HG03442 (cell line): ENCODE measurements at regions not wholly inside any gene's neighbourhood (a gene's known extent, or its start where the extent isn't known, plus 50 kb on each side); places are given as distances from the start of the nearest gene placed in this dataset.

Source experiments
- ATAC-seq: cut with Tn5 transposase; IDR thresholded peaks from one replicate; pipeline ENCODE4 v1.9.1; 2021; ENCODE audit warnings: mild to moderate bottlenecking, moderate library complexity; ENCODE audit not compliant: unreplicated experiment

DNA sequence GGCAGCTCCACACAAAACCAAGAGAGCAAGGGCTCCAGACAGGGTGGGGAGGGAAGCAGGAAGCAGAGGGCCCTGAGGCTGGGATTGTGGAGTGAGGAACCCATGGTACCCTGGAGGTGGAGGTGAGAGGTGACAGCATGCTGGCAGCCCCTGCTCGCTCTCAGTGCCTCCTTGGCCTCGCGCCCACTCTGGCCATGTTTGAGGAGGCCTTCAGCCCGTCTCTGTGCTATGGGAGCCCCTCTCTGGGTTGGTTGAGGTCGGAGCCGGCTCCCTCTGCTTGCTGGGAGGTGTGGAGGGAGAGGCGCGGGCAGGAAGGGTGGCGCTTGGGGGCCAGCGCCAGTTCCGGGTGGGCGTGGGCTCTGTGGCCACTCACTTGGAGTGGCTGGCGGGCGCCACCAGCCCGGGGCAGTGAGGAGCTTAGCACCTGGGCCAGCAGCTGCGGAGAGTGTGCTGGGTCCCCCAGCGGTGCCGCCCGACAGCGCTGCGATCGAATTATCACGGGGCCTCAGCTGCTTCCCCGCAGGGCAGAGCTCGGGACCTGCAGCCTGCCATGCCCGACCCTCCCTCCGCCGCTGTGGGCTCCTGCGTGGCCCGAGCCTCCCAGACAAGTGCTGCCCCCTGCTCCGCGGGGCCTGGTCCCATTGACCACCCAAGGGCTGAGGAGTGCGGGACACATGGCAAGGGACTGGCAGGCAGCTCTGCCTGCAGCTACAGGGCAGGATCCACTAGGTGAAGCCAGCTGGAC lies 196.0 kb downstream of the DACT1 start:
- ATAC-seq, result no peak

DNA sequence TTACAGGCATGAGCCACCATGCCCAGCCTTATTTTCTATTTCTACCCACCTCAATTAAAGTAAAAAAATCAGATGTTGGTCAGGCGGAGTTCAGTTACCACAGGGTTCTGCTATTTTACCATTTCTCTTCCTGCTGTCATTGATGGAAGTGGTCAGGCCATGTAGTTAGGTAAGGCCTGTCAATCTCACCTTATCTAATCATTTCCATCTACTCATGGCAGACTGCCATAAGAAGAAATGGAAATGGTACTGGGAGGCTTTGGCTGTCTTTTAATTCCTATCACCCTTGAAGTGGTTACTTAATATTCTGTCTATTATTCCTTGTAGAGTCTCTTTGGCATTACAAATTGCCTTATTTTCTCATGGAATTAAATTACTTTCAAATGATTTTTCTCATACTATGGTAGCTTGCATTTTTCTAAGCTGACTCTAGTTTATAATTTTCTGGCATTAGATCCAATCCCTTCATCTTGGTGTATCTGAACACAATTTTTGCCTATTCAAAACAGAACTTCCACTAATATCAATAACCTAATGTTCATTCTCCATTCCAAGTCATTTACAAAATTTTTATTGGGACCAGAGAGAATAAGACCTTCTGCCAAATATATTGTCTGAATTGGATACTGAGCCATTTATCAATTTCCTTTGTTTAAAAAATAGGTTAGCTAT lies 198.7 kb downstream of the DACT1 start:
- no peak for ATAC-seq

DNA sequence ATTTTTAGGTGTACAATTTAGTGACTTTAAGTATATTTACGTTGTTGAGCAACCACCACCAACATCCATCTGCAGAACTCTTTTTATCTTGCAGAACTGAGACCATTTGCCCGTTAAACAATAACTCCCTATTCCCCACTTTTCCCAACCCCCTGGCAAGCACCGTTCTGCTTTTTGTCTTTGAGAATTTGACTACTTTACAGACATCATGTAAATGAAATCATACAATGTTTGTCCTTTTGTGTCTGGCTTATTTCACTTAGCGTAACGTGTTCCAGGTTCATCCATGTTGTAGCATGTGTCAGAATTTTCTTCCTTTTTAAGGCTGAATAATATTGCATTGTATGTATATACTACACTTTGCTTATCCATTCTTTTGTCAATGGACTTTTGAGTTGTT lies 201.5 kb downstream of the DACT1 start:
- no peak for ATAC-seq

DNA sequence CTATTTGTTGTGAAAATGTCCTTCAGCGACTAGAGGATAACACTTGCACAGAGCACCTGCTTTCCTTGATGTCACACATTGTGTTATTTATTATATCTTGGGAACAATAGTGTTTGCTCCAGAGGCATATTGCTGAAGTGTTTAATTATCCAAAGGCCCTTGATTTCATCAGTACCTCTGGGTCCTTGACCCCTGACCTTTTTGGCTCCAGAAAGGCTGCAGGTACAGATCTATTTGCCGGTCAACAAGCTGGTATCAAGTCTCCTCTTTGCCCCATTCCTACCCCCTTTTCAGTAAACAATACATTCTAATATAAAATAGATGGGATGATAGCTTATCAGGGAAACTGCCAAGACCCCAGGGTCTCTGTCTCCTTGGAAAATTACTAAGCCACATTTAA lies 206.8 kb downstream of the DACT1 start:
- no peak for ATAC-seq

DNA sequence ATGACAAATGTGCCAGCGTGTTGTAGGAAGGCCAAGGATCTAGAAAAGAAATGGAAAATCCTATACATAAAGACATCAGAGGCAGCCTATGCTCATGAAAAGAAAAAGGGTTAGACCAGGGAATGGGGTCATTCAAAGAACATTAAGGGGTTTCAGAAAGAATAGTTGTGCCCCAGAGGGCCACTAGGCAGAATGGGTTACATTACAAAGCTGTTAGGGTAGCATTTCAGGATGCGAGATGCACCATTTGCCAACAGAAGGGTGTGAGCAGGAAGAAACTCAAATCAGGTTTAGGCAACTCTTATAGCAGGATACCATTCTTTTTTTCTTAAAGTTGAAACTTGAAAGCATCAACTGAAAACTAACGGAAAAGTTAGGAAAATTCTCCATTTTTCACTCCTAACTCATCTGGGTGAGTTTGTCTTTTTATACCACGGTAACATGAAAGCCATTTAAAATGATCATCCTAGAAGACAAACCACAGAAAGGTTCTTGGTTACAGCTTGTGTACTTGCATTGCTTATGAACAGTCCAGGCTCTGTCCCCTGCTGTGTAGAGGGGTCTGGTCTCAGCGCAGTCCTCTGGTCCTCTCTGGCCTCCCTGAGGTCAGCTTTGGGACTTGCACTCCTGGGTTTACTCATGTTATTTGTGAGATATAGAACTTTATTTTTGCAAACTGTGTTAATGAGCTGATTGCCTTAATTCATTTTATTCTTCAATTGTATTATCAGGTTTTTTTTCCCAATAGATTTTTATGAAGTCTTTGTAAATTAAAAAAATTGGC lies 209.1 kb downstream of the DACT1 start:
- ATAC-seq, result no peak

DNA sequence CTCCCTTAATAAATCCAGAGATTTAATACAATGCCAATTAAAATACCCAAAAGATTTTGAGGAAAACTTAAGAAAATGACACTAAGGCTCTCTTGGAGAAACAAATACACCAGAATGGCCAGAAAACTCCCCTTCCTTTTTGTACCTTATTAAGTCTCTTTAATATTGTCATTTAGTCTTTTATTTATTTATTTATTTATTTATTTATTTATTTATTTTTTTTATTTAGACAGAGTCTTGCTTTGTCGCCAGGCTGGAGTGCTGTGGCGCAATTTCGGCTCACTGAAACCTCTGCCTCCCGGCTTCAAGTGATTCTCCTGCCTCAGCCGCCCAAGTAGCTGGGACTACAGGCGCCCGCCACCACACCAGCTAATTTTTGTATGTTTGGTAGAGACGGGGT lies 210.6 kb downstream of the DACT1 start:
- no peak for ATAC-seq

DNA sequence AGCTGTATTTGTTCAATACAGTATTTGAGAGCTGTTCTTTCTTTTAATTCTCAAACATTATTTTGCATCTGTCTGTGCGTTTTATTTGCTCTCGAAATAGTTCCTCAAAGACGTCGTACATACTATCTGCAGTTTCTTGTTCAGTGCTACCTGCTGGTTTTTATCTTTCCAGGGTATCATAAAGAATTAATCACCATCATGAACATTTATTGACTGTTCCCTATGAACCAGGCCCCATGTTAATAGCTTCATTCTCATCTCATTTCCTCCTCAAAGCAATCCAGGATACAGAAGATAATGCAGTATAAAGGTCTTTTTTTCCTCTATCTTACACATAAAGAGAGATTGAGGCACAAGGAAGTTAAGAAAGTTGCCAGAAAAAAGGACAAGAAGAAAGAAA lies 211.8 kb downstream of the DACT1 start:
- no peak for ATAC-seq

DNA sequence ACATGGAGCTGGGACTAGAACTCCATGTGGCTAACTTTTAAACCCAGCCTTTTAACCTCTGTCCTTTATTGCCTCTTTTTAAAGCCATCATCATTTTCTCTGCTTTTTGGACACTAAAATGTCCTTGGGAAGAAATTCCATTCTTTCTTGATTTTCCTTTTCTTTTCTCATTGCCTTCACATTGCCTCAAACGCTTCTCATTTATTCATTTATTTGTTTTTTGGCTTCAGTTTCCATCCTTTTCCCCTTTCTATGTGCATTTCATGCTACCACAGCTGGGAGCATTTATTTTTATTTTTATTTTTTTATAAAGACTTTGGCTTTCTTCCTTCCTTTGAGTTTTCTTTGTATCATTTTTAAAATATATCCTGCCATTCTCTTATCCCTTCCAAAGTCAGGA lies 212.2 kb downstream of the DACT1 start:
- no peak for ATAC-seq

DNA sequence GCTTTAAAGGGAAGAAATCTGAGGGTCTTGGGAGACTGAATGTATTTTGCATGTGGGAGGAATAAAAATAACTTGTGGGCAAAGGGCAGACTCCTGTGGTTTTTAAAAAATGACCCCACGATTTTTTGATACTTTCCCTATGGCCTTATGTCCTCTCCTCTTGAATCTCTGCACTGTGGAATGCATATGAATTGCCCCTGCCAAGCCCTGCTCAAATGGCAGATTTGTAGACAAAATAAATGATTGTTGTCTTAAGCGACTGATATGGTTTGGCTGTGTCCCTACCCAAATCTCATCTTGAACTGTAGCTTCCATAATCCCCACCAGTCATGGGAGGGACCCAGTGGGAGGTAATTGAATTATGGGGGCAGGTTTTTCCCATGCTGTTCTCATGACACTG lies 223.8 kb downstream of the DACT1 start:
- no peak for ATAC-seq

DNA sequence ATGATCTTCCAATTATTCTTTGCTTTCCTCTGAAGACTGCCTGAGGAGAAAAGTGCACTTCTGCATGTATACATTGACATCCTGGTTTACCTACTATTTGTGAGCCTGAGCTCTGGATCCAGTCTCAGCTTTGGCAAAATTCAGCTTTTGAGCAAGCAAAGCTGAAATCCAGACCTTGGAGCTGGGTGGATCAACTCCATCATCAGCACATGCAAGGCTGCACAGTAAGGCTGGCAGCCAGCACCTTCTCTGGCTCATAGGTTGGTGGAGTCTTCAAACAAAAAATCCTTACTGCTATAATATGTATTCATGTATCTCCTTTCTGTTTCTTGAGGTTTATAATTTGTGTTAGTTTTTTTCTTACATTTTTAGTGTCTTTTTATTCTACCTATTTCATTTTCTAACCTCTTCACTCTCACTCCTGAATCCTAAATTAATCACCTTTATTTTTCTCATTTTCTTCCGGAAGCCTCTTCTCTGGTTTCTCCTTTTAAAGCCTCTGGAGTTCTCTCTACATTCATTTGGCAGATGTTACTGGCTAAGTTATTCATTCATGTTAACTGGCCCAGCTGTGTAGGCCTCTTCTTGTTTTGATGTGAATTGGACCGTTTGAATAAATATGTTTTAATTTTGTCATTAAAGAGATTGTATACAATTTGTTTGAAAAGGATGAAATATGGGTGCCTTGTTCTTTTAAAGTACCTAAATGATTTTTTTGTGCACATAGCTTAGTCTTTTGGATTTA lies 224.8 kb downstream of the DACT1 start:
- no peak for ATAC-seq

DNA sequence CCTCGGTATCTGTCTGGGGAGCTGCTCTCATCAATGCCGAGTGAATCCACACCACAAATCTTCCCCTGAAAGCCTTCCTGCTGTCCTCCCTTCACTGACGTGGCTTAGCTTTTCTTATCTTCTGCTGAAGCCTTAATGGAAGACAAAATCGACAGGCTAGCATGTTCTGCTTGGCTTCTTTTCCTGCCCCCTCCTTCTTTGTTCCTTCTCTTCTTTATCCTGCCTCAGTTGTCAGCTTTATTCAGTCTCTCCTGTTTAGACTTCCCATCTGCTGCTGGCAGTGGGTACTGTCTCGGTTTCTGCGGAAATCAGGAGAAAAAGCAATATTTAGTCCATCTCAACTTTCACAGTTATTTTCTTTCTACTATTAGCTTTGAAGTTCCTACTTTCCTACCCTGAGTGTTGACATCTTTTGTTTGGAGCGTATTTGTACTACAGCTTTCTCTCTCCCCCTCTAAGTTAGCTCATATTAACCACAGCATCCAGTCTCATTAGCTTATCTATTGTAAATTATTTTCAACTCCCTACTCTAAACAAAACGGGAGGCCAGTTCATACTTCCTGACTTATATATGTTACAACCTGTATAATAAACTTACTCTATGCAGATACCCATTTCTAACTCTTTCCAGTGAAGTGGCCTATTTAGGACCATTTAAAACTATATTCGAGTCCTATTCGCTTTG lies 226.0 kb downstream of the DACT1 start:
- ATAC-seq, result no peak

DNA sequence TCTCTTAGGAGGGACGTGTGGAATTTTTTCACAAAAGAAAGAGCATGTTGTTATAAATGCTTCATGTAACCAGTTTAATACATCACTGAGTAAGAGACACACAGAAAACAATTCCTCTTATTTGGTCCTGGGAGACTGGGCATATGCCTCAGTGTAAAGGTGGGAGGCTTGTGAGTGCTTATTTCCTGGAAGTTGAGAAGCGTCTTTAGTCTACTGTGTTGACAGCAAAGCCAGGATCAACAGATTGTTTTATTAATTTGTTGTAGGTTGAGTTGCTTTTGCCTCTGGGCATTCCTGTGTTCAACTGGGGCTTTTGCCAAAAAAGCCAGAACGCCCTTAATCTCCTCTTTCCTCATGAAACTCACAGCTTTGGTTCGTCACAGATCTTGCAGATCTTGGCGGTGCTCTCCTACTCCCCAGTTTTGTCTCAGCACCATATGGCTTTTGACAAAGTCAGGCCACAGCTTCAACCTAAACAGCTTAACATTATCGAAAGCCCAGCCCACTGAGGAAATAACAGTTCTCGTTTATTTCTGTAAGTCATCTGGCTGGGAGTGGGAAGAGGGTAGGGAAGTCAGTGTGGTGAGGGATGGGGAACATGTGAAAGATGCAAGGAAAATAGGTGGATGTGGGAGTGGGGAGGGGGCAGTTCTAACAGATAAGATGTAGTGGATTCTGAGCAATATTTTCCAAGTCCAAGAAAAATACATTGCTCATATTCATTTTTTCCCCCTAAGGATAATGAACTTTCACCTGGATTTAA lies 227.2 kb downstream of the DACT1 start:
- no peak for ATAC-seq

DNA sequence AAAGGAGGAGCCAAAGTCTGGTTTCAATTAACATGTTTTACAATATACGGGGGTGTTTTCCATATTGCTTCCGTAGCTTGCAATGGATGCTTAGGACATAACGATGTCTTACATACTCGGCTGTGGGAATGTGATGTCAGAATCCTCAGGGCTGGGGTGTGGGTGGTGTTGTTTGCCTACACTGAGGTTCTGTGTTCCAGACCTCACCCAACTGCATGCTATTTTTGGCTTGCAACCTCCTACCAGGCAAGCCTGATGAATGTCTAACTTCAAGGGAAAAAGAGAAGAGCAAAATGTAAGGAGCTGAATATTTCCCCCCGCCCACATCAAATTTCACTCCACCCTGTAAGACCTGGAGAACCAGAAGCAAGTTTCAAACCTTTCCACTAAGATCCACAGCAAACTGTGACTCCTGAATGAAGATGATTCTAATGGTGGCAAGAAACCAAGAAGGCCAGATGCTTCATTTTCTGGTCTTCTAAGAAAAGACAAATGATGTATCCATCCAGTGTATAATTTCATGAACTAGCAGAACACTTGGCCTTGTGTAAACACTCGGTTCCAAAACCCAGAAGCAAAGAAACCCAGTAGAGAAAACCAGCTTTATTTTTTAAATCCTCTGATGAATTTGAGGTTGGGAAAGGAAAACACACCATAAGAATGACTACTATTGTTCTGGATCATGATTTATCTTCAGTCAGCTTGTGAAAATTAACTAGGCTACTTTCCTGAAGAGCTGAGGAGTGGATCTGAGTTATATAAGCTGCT lies 227.9 kb downstream of the DACT1 start:
- no peak for ATAC-seq

DNA sequence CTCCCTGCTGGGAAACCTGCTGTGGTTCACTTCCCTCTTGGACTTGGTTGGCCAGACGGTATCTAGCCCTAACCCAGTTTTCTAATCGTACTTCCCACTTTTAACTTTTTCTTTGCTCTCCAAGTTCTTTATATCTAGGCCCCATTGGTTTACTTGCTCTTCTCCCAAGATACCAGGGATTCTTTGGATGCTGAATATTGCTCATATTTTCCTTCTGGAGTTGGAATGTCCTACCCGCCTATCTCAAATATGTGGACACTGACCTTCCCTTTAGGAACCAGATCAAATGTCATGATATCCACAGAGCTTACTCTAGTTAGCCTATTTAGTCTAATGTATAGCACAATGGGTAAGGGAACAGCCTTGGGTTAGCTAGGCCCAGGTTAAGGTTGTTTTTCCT lies 228.6 kb downstream of the DACT1 start:
- ATAC-seq, result no peak

DNA sequence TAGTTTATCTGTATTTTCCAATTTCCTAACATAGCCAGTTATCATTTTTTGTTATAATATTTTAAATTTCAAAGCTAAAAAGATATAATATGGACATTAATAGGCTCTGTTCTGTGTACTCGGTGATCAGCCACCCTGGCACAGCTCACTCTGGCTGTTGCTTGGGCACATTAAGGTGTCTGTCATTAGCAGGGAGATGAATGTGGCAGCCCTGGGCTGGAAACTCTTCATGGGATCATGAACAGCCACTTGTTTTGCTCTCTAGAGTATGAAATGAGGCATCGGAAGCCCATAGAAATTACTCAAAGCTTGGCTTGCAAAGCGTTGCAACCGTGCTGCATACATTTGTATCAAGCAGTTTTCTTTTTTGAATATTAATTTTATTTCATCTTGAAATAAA lies 233.2 kb downstream of the DACT1 start:
- ATAC-seq, result no peak

DNA sequence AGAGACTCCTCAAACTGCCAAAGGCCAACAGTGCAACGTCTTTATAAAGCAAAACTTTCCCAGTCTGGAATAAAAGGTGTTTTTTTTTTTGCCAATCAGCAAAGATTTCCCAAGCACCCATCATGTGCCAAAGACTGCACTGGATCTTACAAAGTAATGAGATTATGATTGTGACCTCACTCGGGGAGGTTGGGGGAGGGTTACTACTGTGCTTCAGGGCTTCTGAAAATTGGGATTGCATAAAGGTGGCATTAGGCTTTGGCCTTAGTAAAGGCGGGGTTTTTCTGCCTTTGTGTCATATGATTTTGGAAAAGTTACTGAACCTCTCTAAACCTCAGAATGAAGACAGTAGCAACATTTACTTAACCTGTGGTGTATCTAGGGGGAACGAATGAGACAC lies 233.8 kb downstream of the DACT1 start:
- no peak for ATAC-seq

DNA sequence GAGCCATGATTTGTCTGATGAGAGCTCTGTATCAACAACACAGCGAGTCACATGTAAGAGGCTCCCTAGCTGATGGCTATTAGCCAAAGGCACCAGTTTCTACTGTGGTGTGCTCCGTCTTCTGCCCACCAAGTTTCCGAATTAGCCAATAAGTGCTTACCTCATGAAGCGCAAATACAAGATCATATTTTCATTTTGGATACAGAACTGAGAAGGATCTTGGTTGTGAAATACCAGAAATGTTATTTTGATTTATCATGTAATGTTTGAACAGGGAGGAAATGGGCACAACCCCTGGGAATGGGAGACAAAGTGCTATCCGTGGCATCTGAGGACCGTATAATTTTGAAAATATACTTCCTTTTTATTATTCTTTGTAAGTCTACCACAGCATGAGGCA lies 234.3 kb downstream of the DACT1 start:
- ATAC-seq, result no peak

DNA sequence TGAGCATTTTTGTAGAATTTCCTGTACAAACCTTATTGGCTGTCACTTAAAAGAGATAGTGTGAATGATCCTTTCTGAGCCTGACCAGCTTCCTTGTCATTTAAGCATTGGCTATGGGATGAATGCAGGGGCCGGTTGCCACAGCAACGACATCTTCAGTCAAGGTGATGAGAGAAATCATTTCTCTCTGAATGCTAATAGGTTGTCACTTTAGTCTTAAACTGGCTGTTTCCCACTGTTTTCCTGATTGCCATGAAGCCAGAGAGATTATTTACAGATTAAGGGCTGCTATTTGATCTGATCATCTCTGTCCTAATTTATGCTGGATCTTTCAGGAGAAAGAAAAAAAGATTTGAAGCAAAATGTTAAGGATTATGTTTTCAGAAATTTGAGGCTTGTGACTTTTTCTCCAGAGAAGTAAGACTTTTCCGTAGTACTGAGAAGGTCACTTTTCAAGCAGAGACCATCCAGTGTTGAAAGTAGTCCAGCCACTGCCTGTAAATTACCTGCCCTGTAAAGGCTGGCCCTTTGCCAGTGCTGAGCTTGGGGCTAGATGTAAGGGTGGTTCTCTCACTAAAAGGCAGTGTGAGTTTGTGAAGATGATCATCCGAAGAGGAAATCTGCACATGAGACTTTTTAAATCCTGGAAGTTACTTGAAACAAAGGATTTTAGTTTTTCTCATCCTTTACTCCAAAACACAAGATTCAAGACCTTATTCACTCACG lies 235.6 kb downstream of the DACT1 start:
- no peak for ATAC-seq

DNA sequence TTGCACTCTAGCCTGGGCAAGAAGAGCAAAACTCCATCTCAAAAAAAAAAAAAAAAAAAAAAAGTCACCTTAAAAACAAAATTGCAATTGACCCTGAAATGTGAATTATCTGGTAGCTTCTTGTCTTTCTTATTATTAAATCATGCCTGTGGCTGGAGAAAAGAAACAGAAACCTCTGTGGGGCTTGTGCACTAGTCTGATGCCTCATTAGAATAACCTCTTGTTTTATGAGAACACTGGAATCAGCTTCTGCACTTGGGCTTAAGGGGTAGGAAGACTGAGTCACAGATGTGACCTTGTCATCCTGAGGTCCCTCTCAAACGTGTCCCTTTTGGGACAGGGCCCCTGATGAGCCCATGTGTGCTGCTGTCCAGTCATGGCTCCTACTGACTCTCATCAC lies 237.9 kb downstream of the DACT1 start:
- ATAC-seq, result no peak
